ENCODE measurements at regions not wholly inside any gene's neighbourhood (a gene's known extent, or its start where the extent isn't known, plus 50 kb on each side); places are given as distances from the start of the nearest gene placed in this dataset.

DNA sequence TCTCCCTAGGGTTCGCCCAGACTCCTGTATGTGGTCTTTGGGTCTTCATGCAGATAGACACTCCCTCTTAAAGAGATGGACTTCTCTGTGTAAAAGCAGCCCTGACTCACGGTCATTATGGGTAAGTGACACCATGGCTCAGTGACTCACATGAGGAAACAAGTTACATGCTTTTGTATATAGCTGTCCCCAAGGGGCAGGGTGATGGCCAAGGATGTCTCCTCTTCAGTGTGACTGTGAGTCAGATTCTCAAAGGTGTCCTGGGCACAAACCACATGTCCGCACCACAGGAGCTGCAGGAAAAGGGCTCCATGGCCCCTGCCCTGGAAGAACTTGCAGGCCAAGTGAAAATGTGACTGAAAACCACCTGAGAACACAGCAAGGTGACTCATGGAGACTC, 380.4 kb downstream of the NPHP4 start:
- no peak for TF ChIP-seq TAF1 (conservative IDR thresholded peaks at IDR 0.05)
- no peak for TF ChIP-seq HNF4A (conservative IDR thresholded peaks at IDR 0.05)
- no peak for TF ChIP-seq RAD21 (IDR thresholded peaks at IDR 0.05)
